ENCODE measurements at regions not wholly inside any gene's neighbourhood (a gene's known extent, or its start where the extent isn't known, plus 50 kb on each side); places are given as distances from the start of the nearest gene placed in this dataset.

DNA sequence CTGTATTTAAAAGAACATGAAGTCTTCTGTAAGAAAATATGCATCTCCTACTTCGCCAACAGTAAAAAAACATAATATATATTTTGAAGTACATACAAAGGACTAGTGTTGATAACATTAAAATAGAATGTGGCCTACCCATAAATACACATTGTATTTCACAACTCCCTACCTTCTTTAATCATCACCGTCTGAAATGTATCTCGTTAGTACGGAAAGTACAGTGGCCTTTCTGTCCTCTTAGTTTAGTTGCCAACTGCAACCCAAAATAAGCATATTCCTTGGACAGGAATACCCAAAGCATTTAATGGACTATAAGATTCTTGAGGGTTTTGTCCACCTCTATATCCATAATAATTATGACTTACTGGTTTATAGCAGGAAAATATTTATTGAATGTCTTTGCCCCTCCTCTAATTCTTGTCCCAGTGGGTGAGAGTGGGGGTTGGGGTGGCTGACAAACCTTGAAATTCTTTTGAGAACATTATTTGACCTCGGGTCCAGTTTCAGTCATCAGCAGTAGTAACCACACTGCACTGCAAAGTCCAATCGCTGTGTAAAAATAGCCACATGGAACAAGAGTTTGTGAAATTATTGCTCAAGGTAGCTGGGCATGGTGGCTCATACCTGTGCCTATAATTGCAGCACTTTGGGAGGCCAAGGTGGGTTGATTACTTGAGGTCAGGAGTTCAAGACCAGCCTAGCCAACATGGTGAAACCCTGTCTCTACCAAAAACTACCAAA lies 474.5 kb downstream of the KLHL13 start:
- TF ChIP-seq, protein P1, sequence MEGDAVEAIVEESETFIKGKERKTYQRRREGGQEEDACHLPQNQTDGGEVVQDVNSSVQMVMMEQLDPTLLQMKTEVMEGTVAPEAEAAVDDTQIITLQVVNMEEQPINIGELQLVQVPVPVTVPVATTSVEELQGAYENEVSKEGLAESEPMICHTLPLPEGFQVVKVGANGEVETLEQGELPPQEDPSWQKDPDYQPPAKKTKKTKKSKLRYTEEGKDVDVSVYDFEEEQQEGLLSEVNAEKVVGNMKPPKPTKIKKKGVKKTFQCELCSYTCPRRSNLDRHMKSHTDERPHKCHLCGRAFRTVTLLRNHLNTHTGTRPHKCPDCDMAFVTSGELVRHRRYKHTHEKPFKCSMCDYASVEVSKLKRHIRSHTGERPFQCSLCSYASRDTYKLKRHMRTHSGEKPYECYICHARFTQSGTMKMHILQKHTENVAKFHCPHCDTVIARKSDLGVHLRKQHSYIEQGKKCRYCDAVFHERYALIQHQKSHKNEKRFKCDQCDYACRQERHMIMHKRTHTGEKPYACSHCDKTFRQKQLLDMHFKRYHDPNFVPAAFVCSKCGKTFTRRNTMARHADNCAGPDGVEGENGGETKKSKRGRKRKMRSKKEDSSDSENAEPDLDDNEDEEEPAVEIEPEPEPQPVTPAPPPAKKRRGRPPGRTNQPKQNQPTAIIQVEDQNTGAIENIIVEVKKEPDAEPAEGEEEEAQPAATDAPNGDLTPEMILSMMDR (IDR thresholded peaks at IDR 0.05; ENCODE audit: insufficient read depth, low read length, severe bottlenecking): no peak
- DNase-seq (ENCODE audit: low read depth) (no peak), FAIRE-seq (no peak)
- no peaks in the 10 kb centered on the region for H3K27me3 ChIP-seq (ENCODE audit: control insufficient read depth, insufficient read depth, low read length)
- H3K4me3 ChIP-seq (ENCODE audit: low read depth, low read length): no peak overlapping the region
- no peaks in the 10 kb centered on the region for H3K36me3 ChIP-seq (ENCODE audit: control insufficient read depth, insufficient read depth, low read length)

DNA sequence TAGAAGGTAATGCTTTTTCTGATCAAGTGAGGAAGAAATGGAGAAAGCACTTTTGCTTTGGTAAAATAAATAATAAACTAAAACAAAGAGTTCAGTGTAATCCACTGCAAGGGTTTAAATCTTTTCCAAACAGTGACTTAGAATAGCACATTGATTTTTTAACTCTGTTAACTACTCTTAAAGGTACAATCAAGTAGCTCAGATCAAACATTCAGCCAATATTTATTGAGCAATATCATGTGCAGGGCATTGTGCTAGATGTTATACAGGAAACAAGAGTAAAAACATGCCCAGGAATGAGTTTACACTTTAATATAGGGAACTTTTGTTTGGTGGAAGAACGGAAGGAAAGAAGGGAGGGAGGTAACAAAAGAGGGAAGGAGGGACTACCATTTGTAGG lies 479.8 kb downstream of the KLHL13 start:
- Histone ChIP-seq H3K4me3 (ENCODE audit: low read depth, low read length) (no peak overlapping the region), H3K27me3 (ENCODE audit: control insufficient read depth, insufficient read depth, low read length) (no peaks in the 10 kb centered on the region), H3K36me3 (ENCODE audit: control insufficient read depth, insufficient read depth, low read length) (no peaks in the 10 kb centered on the region)
- FAIRE-seq (no peak), DNase-seq (ENCODE audit: low read depth) (no peak)
- TF ChIP-seq, protein P1 (IDR thresholded peaks at IDR 0.05; ENCODE audit: insufficient read depth, low read length, severe bottlenecking): no peak

DNA sequence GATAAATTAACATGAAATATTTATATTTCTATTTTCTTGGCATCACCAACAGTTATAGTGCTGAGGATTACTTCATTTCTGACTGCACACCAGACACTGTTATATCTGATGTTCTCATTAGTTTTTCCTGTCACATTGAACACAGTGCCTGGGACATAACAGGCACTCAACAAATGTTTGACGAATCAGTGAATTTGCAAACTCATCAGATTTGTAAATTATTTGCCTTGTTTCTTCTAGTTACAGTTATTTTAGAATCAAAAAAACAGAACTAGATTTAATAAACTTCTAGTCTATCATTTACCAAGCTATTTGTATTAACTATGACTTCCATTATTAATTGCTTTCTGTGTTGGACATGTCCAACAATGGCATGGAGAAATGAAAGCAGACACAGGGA lies 483.3 kb downstream of the KLHL13 start:
- Histone ChIP-seq H3K4me3 (ENCODE audit: low read depth, low read length) (no peak overlapping the region), H3K36me3 (ENCODE audit: control insufficient read depth, insufficient read depth, low read length) (no peaks in the 10 kb centered on the region), H3K27me3 (ENCODE audit: control insufficient read depth, insufficient read depth, low read length) (no peaks in the 10 kb centered on the region)
- TF ChIP-seq, protein P1 (IDR thresholded peaks at IDR 0.05; ENCODE audit: insufficient read depth, low read length, severe bottlenecking): no peak
- DNase-seq (ENCODE audit: low read depth) (no peak), FAIRE-seq (no peak)

DNA sequence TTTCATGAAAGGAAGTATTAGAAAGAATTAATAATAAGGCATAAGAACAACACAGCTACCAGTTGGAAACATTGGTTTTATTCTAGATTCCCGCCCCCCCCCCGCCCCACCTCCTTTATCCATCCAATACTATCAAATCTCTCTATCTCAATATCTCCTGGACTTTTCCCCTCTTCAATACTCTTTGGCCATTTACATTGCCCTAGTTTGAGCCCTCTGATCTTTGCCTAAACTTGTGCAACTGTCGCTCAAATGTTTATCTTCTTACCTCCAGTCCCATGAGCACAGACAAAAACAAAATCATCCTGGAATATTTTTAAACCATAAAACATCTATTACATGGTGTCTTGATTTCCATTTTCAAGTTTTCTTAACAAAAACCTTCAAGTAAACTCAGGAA lies 488.2 kb downstream of the KLHL13 start:
- Histone ChIP-seq H3K36me3 (ENCODE audit: control insufficient read depth, insufficient read depth, low read length) (no peaks in the 10 kb centered on the region), H3K4me3 (ENCODE audit: low read depth, low read length) (no peak overlapping the region), H3K27me3 (ENCODE audit: control insufficient read depth, insufficient read depth, low read length) (no peaks in the 10 kb centered on the region)
- TF ChIP-seq, protein P1 (IDR thresholded peaks at IDR 0.05; ENCODE audit: insufficient read depth, low read length, severe bottlenecking): no peak
- no peak for DNase-seq (ENCODE audit: low read depth)
- no peak for FAIRE-seq

DNA sequence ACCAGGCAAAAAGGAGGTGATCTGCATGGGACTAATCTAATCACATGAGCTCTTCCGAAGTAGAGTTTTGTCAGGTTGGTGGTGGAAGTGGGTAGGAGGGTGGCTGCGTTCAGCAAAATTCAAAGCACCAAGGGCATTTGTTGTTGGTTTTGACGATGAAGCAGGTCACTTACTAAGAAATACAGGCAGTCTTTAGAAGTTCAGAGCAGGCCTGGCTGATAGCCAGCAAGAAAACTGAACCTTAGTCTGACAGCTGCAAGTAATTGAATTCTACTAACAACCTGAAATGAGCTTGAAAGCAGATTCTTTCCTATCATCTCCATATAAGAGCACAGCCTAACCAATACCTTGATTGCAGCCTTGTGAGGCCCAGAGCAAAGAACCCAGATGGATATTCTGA lies 505.8 kb downstream of the KLHL13 start:
- Histone ChIP-seq H3K4me3 (ENCODE audit: low read depth, low read length) (no peak overlapping the region), H3K27me3 (ENCODE audit: control insufficient read depth, insufficient read depth, low read length) (no peaks in the 10 kb centered on the region), H3K36me3 (ENCODE audit: control insufficient read depth, insufficient read depth, low read length) (no peaks in the 10 kb centered on the region)
- FAIRE-seq (no peak), DNase-seq (ENCODE audit: low read depth) (no peak)
- TF ChIP-seq, protein P1 (IDR thresholded peaks at IDR 0.05; ENCODE audit: insufficient read depth, low read length, severe bottlenecking): no peak

GRCh38 chrX:117610049-117610448 lies 506.6 kb downstream of the KLHL13 start:
- TF ChIP-seq, protein P1 (IDR thresholded peaks at IDR 0.05; ENCODE audit: insufficient read depth, low read length, severe bottlenecking): no peak
- FAIRE-seq (peak; percentile 85), DNase-seq (ENCODE audit: low read depth) (no peak)
- Histone ChIP-seq H3K27me3 (ENCODE audit: control insufficient read depth, insufficient read depth, low read length) (no peaks in the 10 kb centered on the region), H3K4me3 (ENCODE audit: low read depth, low read length) (no peak overlapping the region), H3K36me3 (ENCODE audit: control insufficient read depth, insufficient read depth, low read length) (no peaks in the 10 kb centered on the region)
